Aorta (tissue), 5 donors: ENCODE measurements at regions not wholly inside any gene's neighbourhood (a gene's known extent, or its start where the extent isn't known, plus 50 kb on each side); places are given as distances from the start of the nearest gene placed in this dataset.
"Not testable (repeated sequence)": the region's sequence is repeated elsewhere in the genome, so short reads cannot be mapped to it uniquely, and the experiment has no call there.

ENCODE experiments used
- ATAC-seq: fragments of 200-7000 bp; cut with Tn5 transposase; one replicate; pipeline ENCODE4 v1.9.1; 2022; ENCODE audit warnings: moderate library complexity; ENCODE audit not compliant: low FRiP score
- DNase-seq, 2 donors: peaks; one replicate each; pipeline ENCODE4 v3.0.0-alpha.2; 2020
- H3K27ac ChIP-seq, 2 donors: one replicate each; pipeline ENCODE4 v1.5.1; 2013; ENCODE audit warnings: low read length in 2 of 2, mild to moderate bottlenecking in 2 of 2, moderate library complexity in 2 of 2, control low read depth in 1 of 2, inconsistent platforms in 1 of 2, low read depth in 1 of 2
- H3K27me3 ChIP-seq, 2 donors: one replicate each; pipeline ENCODE4 v1.6.1; 2013; ENCODE audit warnings: control low read depth in 1 of 2, low read length in 1 of 2, mild to moderate bottlenecking in 1 of 2, moderate library complexity in 1 of 2; ENCODE audit not compliant: insufficient read depth in 2 of 2, control insufficient read depth in 1 of 2
- H3K36me3 ChIP-seq, 2 donors: one replicate each; pipeline ENCODE4 v1.6.1; 2013; ENCODE audit warnings: control low read depth in 1 of 2, low read length in 1 of 2, mild to moderate bottlenecking in 1 of 2; ENCODE audit not compliant: insufficient read depth in 2 of 2, control insufficient read depth in 1 of 2
- H3K4me1 ChIP-seq, 2 donors: one replicate each; pipeline ENCODE4 v1.6.1; 2013; ENCODE audit warnings: low read length in 2 of 2, control low read depth in 1 of 2, mild to moderate bottlenecking in 1 of 2, moderate library complexity in 1 of 2; ENCODE audit not compliant: insufficient read depth in 2 of 2, control insufficient read depth in 1 of 2
- H3K4me3 ChIP-seq, 2 donors: one replicate each; pipeline ENCODE4 v1.5.1; 2013; ENCODE audit warnings: low read length in 2 of 2, control low read depth in 1 of 2, mild to moderate bottlenecking in 1 of 2
- H3K9me3 ChIP-seq: one replicate; pipeline ENCODE4 v1.6.1; 2013; ENCODE audit warnings: mild to moderate bottlenecking, low read length; ENCODE audit not compliant: control insufficient read depth
- WGBS, 2 donors: extraction: QIAGEN DNeasy Blood & Tissue Kit; methylation state at CpG; one replicate each; pipeline ENCODE4 v1.1.7; 2013; 5-methylcytosine and 5-hydroxymethylcytosine counted together
- intact Hi-C, 2 donors: fragments of 100-400 bp; cut with DNase I; formaldehyde crosslinking; loops; one replicate each; pipeline versions ENCODE4 v1.14.2 to v1.15.0; 2022
- donor health status: healthy with polysubstance abuse.
- donor health status: Bipolar disorder and iron deficiency.
- donor health status: DM: no; HTN: no; CAD: no.
- donor health status: DM: no; HTN: no; CAD: no.
- donor health status: DM: yes; HTN: yes; CAD: no.

GRCh38 chrX:43448688-43449087 lies 207.4 kb upstream of the MAOA start:
- intact Hi-C loops: no loop called here
- Histone ChIP-seq H3K36me3 (no peaks in the 10 kb centered on the region), H3K9me3 (peaks cover 4% of the 10 kb centered on the region), H3K27me3 (no peaks in the 10 kb centered on the region), H3K4me1 (no peaks in the 10 kb centered on the region), H3K4me3 (no peak overlapping the region), H3K27ac (no peak overlapping the region)
- ATAC-seq (no peak), DNase-seq (no peak)
- 27 to 48% methylated on average over 1 of the region's 1 CpG for WGBS, 2 donors

- H3K36me3 ChIP-seq: no peaks in the 10 kb centered on the region
- DNase-seq: no peak
- H3K27me3 ChIP-seq: no peaks in the 10 kb centered on the region
- intact Hi-C loops: no loop called here
- WGBS, 2 donors: 47 to 69% methylated on average over 4 of the region's 4 CpGs
- H3K4me1 ChIP-seq: no peaks in the 10 kb centered on the region
- no peak for ATAC-seq
- H3K27ac ChIP-seq: no peak overlapping the region
- H3K9me3 ChIP-seq: peaks cover 4% of the 10 kb centered on the region
- no peak overlapping the region for H3K4me3 ChIP-seq
Measured at GRCh38 chrX:43450355-43450754, 205.7 kb upstream of the MAOA start.

- intact Hi-C loops, H3K4me1 ChIP-seq, H3K27me3 ChIP-seq, DNase-seq, H3K9me3 ChIP-seq, H3K36me3 ChIP-seq, H3K27ac ChIP-seq, H3K4me3 ChIP-seq, ATAC-seq: not testable (repeated sequence)
- WGBS, 2 donors: 97 to 100% methylated on average over 4 of the region's 4 CpGs
Measured at GRCh38 chrX:43451976-43452686, 204.0 kb upstream of the MAOA start.

DNA sequence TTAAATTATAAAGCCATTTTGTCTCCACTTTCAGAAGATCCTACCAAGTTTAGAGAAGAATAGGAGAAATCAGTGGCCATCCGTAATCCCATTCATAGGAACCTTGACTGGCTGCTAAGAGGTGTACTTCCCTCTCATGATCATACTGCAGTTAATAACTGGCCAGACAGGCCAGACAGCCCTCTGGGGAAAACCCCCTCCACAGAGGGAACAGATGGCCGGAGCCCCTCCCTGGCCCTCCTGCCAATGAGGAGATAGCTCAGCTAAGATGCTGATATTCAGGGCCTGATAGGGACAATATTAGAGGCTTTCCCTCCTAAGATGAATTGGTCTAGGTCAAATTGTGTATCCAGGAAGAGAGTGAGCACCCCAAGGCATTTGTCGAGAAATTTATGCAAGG lies 200.0 kb upstream of the MAOA start:
- no peak for DNase-seq
- WGBS, 2 donors: 71 to 74% methylated on average over 3 of the region's 3 CpGs
- H3K4me1 ChIP-seq: no peaks in the 10 kb centered on the region
- peaks cover 4% of the 10 kb centered on the region for H3K9me3 ChIP-seq
- no peaks in the 10 kb centered on the region for H3K27me3 ChIP-seq
- no peak overlapping the region for H3K4me3 ChIP-seq
- H3K36me3 ChIP-seq: no peaks in the 10 kb centered on the region
- intact Hi-C loops: no loop called here
- no peak overlapping the region for H3K27ac ChIP-seq
- no peak for ATAC-seq

- DNase-seq: no peak
- Histone ChIP-seq H3K27ac (no peak overlapping the region), H3K27me3 (no peaks in the 10 kb centered on the region), H3K4me1 (no peaks in the 10 kb centered on the region), H3K9me3 (peaks cover 4% of the 10 kb centered on the region), H3K36me3 (no peaks in the 10 kb centered on the region), H3K4me3 (no peak overlapping the region)
- no peak for ATAC-seq
- WGBS, 2 donors: 83 to 88% methylated on average over 2 of the region's 2 CpGs
- intact Hi-C loops: no loop called here
Measured at GRCh38 chrX:43456906-43457305, 199.2 kb upstream of the MAOA start.

GRCh38 chrX:43467608-43468234 lies 188.4 kb upstream of the MAOA start:
- H3K4me1 ChIP-seq: no peaks in the 10 kb centered on the region
- 59 to 84% methylated on average over 8 of the region's 8 CpGs for WGBS, 2 donors
- peak; percentile 19 for ATAC-seq
- no peak overlapping the region for H3K27ac ChIP-seq
- no peak for DNase-seq
- no peaks in the 10 kb centered on the region for H3K27me3 ChIP-seq
- intact Hi-C loops: no loop called here
- H3K36me3 ChIP-seq: no peaks in the 10 kb centered on the region
- H3K4me3 ChIP-seq: no peak overlapping the region
- no peaks in the 10 kb centered on the region for H3K9me3 ChIP-seq

- Histone ChIP-seq H3K27me3 (no peaks in the 10 kb centered on the region), H3K36me3 (no peaks in the 10 kb centered on the region), H3K9me3 (no peaks in the 10 kb centered on the region), H3K27ac (no peak overlapping the region), H3K4me3 (no peak overlapping the region), H3K4me1 (no peaks in the 10 kb centered on the region)
- WGBS, 2 donors: 77 to 90% methylated on average over 2 of the region's 2 CpGs
- ATAC-seq (no peak), DNase-seq (no peak)
- intact Hi-C loops: no loop called here
Measured at GRCh38 chrX:43469391-43470054, 186.6 kb upstream of the MAOA start.

DNA sequence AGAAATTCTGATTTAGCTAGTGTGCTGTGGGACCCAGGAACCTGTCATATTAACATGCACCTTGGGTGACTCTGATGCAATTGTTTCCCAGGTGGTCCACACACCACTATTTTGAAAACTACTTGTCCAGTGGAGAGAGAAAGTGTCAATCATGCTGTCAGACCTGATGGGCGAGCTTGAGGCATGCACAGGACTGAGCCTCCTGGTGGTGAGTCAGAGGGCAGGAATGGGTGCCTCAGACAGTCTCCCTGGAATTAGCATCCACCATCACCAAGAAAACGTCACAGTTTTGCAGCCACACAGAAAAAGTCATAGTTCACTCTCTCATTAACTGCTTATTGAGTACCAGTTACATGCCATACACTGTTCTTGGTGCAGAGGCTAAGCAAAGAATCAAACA lies 181.8 kb upstream of the MAOA start:
- no peaks in the 10 kb centered on the region for H3K36me3 ChIP-seq
- H3K27ac ChIP-seq: no peak overlapping the region
- ATAC-seq (no peak), DNase-seq (no peak)
- H3K4me3 ChIP-seq: no peak overlapping the region
- H3K9me3 ChIP-seq: no peaks in the 10 kb centered on the region
- WGBS, 2 donors: 35 to 46% methylated on average over 2 of the region's 2 CpGs
- intact Hi-C loops: no loop called here
- no peaks in the 10 kb centered on the region for H3K27me3 ChIP-seq
- no peaks in the 10 kb centered on the region for H3K4me1 ChIP-seq

- Histone ChIP-seq H3K4me3 (no peak overlapping the region), H3K27me3 (no peaks in the 10 kb centered on the region), H3K9me3 (no peaks in the 10 kb centered on the region), H3K27ac (no peak overlapping the region), H3K36me3 (no peaks in the 10 kb centered on the region), H3K4me1 (no peaks in the 10 kb centered on the region)
- no peak for ATAC-seq
- DNase-seq: no peak
- intact Hi-C loops: no loop called here
- 94 to 95% methylated on average over 3 of the region's 3 CpGs for WGBS, 2 donors
Measured at GRCh38 chrX:43479070-43479469, 177.0 kb upstream of the MAOA start.
